MCF 10A (cell line): ENCODE measurements at regions not wholly inside any gene's neighbourhood (a gene's known extent, or its start where the extent isn't known, plus 50 kb on each side); places are given as distances from the start of the nearest gene placed in this dataset.

Experiments used
- BruUV-seq: library from RNA; stranded (reverse); fragments of 400-500 nt; replicated peaks from 2 replicates; lab custom pipeline; 2021; lab: Mats Ljungman, UMichigan
- CTCF ChIA-PET: fragments of 300-600 bp; sonication (Branson Sonifier 250); formaldehyde crosslinking; extraction: SDS; loops from one replicate; lab custom pipeline; 2021; ENCODE audit warnings: antibody characterized with exemption, inconsistent platforms; lab: Yijun Ruan, JAX
- POLR2A ChIA-PET: fragments of 300-600, 350-650 bp; sonication (Branson Sonifier 250); formaldehyde crosslinking; extraction: SDS; loops from one replicate; lab custom pipeline; 2020; ENCODE audit warnings: antibody characterized with exemption, inconsistent platforms; lab: Yijun Ruan, JAX
- DNase-seq: peaks from one replicate; pipeline ENCODE4 v3.0.0-alpha.2; 2018; ENCODE audit not compliant: unreplicated experiment
- H3K27ac Mint-ChIP-seq: one replicate; pipeline ENCODE4 v1.8.0; 2022; ENCODE audit warnings: mild to moderate bottlenecking, low read depth, mixed read lengths; ENCODE audit not compliant: unreplicated experiment
- H3K27me3 Mint-ChIP-seq: one replicate; pipeline ENCODE4 v1.8.0; 2022; ENCODE audit warnings: mixed read lengths; ENCODE audit not compliant: insufficient read depth, unreplicated experiment
- H3K36me3 Mint-ChIP-seq: one replicate; pipeline ENCODE4 v1.8.0; 2022; ENCODE audit warnings: mild to moderate bottlenecking, moderate library complexity, mixed read lengths; ENCODE audit not compliant: insufficient read depth, unreplicated experiment
- H3K4me1 Mint-ChIP-seq: one replicate; pipeline ENCODE4 v1.8.0; 2022; ENCODE audit warnings: mixed read lengths; ENCODE audit not compliant: insufficient read depth, unreplicated experiment
- H3K4me3 Mint-ChIP-seq: one replicate; pipeline ENCODE4 v1.8.0; 2022; ENCODE audit warnings: mild to moderate bottlenecking, moderate library complexity, mixed read lengths; ENCODE audit not compliant: unreplicated experiment
- H3K9me3 Mint-ChIP-seq: one replicate; pipeline ENCODE4 v1.8.0; 2022; ENCODE audit warnings: mixed read lengths; ENCODE audit not compliant: unreplicated experiment
- CTCF ChIP-seq: fragments of 200-600 bp; IDR thresholded peaks from one replicate; pipeline ENCODE4 v1.8.0; 2022; ENCODE audit warnings: antibody characterized with exemption, mild to moderate bottlenecking; ENCODE audit not compliant: unreplicated experiment
- intact Hi-C: fragments of 100-400 bp; cut with micrococcal nuclease; formaldehyde crosslinking; loops from 2 replicates; pipeline ENCODE4 v1.14.1; 2022

- no TSS peak for BruUV-seq
- intact Hi-C loops, result no loop called here
- Mint-ChIP-seq H3K4me1 (no peaks in the 10 kb centered on the region), H3K9me3 (peaks cover 6% of the 10 kb centered on the region), H3K4me3 (no peak overlapping the region), H3K36me3 (no peaks in the 10 kb centered on the region), H3K27me3 (no peaks in the 10 kb centered on the region), H3K27ac (no peak overlapping the region)
- ChIA-PET CTCF (no interaction called here), POLR2A (no interaction called here)
- DNase-seq, result no peak
- no peak for TF ChIP-seq CTCF
Observed at GRCh38 chr6:112773187-112773586, 426.1 kb downstream of the RFPL4B start.

DNA sequence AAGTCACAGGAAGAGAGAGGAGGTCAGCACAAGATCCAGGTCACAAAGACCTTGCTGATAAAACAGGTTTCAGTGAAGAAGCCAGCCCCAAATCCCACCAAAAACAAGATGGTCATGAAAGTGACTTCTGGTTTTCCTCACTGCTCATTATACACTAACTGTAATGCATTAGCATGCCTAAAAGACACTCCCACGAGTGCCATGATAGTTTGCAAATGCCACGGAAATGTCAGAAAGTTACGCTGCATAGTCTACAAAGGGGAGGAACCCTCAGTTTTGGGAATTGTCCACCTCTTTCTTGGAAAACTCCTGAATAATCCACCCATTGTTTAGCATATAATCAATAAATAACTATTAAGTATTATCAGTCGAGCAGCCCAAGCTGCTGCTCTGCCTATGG, 427.2 kb downstream of the RFPL4B start:
- no peak for DNase-seq
- H3K9me3 Mint-ChIP-seq, result no peaks in the 10 kb centered on the region
- no TSS peak for BruUV-seq
- no peak overlapping the region for H3K4me3 Mint-ChIP-seq
- no peak for TF ChIP-seq CTCF
- ChIA-PET POLR2A (no interaction called here), CTCF (no interaction called here)
- H3K27me3 Mint-ChIP-seq, result no peaks in the 10 kb centered on the region
- H3K27ac Mint-ChIP-seq, result no peak overlapping the region
- H3K4me1 Mint-ChIP-seq, result no peaks in the 10 kb centered on the region
- intact Hi-C loops, result no loop called here
- H3K36me3 Mint-ChIP-seq, result no peaks in the 10 kb centered on the region

DNA sequence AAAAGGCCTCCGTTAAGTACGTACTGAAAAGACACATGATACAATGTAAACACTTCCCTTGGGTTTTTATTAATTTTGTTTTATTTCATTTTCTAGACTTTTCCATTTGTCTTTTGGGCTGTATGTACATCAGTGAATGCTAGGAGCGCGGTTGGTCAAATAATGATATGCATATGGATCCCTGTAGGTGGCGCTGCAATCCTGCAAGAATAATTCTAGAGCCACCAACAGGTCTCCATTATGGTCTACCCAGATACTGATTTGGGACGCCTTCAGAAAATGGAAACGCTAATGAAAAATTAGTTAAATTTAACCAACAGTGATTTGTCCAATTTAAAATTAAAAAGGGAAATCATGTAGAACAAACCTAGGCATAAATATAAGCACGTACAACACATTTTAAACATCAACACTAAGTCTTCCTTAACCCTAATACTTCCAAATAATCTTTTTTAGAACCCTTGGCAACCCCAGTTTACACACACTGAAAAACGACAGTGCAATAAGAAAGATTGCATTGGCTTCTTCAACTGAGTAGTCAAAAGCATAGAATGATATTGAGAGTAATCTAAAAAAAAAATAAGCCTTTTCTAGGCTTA, 433.5 kb downstream of the RFPL4B start:
- intact Hi-C loops, result loop anchor here (1.0 to 10.0 kb wide), 10 partner anchors 340 to 1129 kb away; no protein-coding TSS in a partner anchor
- POLR2A ChIA-PET, result no interaction called here
- Mint-ChIP-seq H3K4me1 (no peaks in the 10 kb centered on the region), H3K36me3 (no peaks in the 10 kb centered on the region), H3K27ac (no peak overlapping the region), H3K4me3 (no peak overlapping the region), H3K27me3 (no peaks in the 10 kb centered on the region), H3K9me3 (no peaks in the 10 kb centered on the region)
- TF ChIP-seq CTCF, result peak; percentile 87
- CTCF ChIA-PET, result no interaction called here
- no TSS peak for BruUV-seq
- DNase-seq, result peak; percentile 88

DNA sequence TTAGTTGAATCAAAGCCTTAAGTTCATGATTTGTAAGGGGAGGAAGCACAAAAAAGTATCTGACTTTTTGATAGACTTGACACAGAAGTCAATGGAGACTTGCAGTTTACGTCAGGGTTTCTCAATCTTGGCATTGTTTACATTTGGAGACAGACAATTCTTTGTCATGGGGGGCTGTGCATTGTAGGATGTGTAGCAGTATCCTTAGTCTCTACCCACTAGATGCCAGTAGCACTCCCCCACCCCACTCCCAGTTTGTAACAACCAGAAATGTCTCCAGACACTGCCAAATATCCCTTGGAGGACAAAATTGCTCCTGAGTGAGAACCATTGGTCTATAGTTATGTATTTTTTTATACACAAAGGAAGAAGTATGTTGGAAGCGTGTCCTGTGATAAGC, 434.1 kb downstream of the RFPL4B start:
- Mint-ChIP-seq H3K4me3 (no peak overlapping the region), H3K27ac (no peak overlapping the region), H3K27me3 (no peaks in the 10 kb centered on the region), H3K4me1 (no peaks in the 10 kb centered on the region), H3K9me3 (no peaks in the 10 kb centered on the region), H3K36me3 (no peaks in the 10 kb centered on the region)
- peak; percentile 7 for DNase-seq
- CTCF ChIA-PET, result interaction anchor here (0.6 to 2.2 kb wide), 5 partner anchors 21 to 1126 kb away, joined by 3 to 11 read pairs (median 3); no protein-coding TSS in a partner anchor
- BruUV-seq, result no TSS peak
- intact Hi-C loops, result loop anchor here (2.0 to 10.0 kb wide), 5 partner anchors 340 to 790 kb away; no protein-coding TSS in a partner anchor
- TF ChIP-seq CTCF, result no peak
- POLR2A ChIA-PET, result no interaction called here
